B cell (primary cell): ENCODE measurements at regions not wholly inside any gene's neighbourhood (a gene's known extent, or its start where the extent isn't known, plus 50 kb on each side); places are given as distances from the start of the nearest gene placed in this dataset.

Experiments used
- EZH2 ChIP-seq: IDR thresholded peaks from 2 replicates; pipeline ENCODE4 v1.6.1; 2012; ENCODE audit warnings: borderline replicate concordance, low read depth, mild to moderate bottlenecking, moderate library complexity, low read length; ENCODE audit not compliant: insufficient read depth, poor library complexity, severe bottlenecking
- TF ChIP-seq, protein P1 (sequence below): fragments of 200-600 bp; IDR thresholded peaks from one replicate; pipeline ENCODE4 v1.8.0; 2022; ENCODE audit warnings: antibody characterized with exemption, mild to moderate bottlenecking

GRCh38 chr15:54707805-54708752 is 488.7 kb downstream of the RSL24D1 start:
- TF ChIP-seq, protein P1, sequence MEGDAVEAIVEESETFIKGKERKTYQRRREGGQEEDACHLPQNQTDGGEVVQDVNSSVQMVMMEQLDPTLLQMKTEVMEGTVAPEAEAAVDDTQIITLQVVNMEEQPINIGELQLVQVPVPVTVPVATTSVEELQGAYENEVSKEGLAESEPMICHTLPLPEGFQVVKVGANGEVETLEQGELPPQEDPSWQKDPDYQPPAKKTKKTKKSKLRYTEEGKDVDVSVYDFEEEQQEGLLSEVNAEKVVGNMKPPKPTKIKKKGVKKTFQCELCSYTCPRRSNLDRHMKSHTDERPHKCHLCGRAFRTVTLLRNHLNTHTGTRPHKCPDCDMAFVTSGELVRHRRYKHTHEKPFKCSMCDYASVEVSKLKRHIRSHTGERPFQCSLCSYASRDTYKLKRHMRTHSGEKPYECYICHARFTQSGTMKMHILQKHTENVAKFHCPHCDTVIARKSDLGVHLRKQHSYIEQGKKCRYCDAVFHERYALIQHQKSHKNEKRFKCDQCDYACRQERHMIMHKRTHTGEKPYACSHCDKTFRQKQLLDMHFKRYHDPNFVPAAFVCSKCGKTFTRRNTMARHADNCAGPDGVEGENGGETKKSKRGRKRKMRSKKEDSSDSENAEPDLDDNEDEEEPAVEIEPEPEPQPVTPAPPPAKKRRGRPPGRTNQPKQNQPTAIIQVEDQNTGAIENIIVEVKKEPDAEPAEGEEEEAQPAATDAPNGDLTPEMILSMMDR: no peak
- TF ChIP-seq EZH2: no peak
